SK-N-SH treated with all-trans-retinoic acid at 6 μM for 48 hours (cell line): ENCODE measurements at regions not wholly inside any gene's neighbourhood (a gene's known extent, or its start where the extent isn't known, plus 50 kb on each side); places are given as distances from the start of the nearest gene placed in this dataset.

Experiments used
- ATAC-seq: fragments of 200-7000 bp; cut with Tn5 transposase; 3 replicates; pipeline ENCODE4 v1.9.1; 2020; ENCODE audit warnings: mild to moderate bottlenecking, moderate library complexity
- ARNTL ChIP-seq: fragments of 450-650 bp; formaldehyde crosslinking; IDR thresholded peaks from 2 replicates; pipeline ENCODE4 v1.5.0; 2020; ENCODE audit warnings: low read depth, mild to moderate bottlenecking, moderate library complexity, borderline replicate concordance
- BACH2 ChIP-seq: fragments of 250-450 bp; sonication (Bioruptor Pico); IDR thresholded peaks from 2 replicates; pipeline ENCODE4 v1.9.0; 2021; ENCODE audit warnings: mild to moderate bottlenecking, borderline replicate concordance
- CREB5 ChIP-seq: fragments of 250-450 bp; sonication (Bioruptor Pico); IDR thresholded peaks from 2 replicates; pipeline ENCODE4 v1.5.1; 2020; ENCODE audit warnings: low read depth, mild to moderate bottlenecking, moderate library complexity
- GLIS3 ChIP-seq: fragments of 250-450 bp; sonication (Bioruptor Pico); IDR thresholded peaks from 2 replicates; pipeline ENCODE4 v1.5.0; 2020; ENCODE audit warnings: mild to moderate bottlenecking, moderate library complexity
- OSR1 ChIP-seq: fragments of 250-450 bp; sonication (Bioruptor Pico); IDR thresholded peaks from 2 replicates; pipeline ENCODE4 v1.8.0; 2022; ENCODE audit warnings: moderate library complexity, mild to moderate bottlenecking, inconsistent platforms
- PATZ1 ChIP-seq: fragments of 250-450 bp; sonication (Bioruptor Pico); IDR thresholded peaks from 2 replicates; pipeline ENCODE4 v1.8.0; 2020; ENCODE audit warnings: mild to moderate bottlenecking, moderate library complexity, borderline replicate concordance
- POU6F1 ChIP-seq: fragments of 250-450 bp; sonication (Bioruptor Pico); IDR thresholded peaks from 2 replicates; pipeline ENCODE4 v1.8.0; 2021; ENCODE audit warnings: low read depth, mild to moderate bottlenecking, moderate library complexity, borderline replicate concordance
- PPARA ChIP-seq: fragments of 250-450 bp; sonication (Bioruptor Pico); IDR thresholded peaks from 2 replicates; pipeline ENCODE4 v1.5.0; 2020; ENCODE audit warnings: mild to moderate bottlenecking, borderline replicate concordance
- RARB ChIP-seq: fragments of 250-450 bp; sonication (Bioruptor Pico); IDR thresholded peaks from 2 replicates; pipeline ENCODE4 v1.8.0; 2021; ENCODE audit warnings: mild to moderate bottlenecking, moderate library complexity
- TCF4 ChIP-seq: fragments of 250-450 bp; sonication (Bioruptor Pico); IDR thresholded peaks from 2 replicates; pipeline ENCODE4 v1.8.0; 2021; ENCODE audit warnings: mild to moderate bottlenecking, moderate library complexity, borderline replicate concordance
- TOX ChIP-seq: fragments of 250-450 bp; sonication (Bioruptor Pico); IDR thresholded peaks from 2 replicates; pipeline ENCODE4 v1.8.0; 2021; ENCODE audit warnings: mild to moderate bottlenecking, moderate library complexity, borderline replicate concordance
- TSHZ2 ChIP-seq: fragments of 250-450 bp; sonication (Bioruptor Pico); IDR thresholded peaks from 2 replicates; pipeline ENCODE4 v1.5.0; 2020; ENCODE audit warnings: mild to moderate bottlenecking, moderate library complexity
- ZC3H10 ChIP-seq: fragments of 250-450 bp; sonication (Bioruptor Pico); IDR thresholded peaks from 2 replicates; pipeline ENCODE4 v1.5.1; 2021; ENCODE audit warnings: mild to moderate bottlenecking, moderate library complexity
- ZFP3 ChIP-seq: fragments of 250-450 bp; sonication (Bioruptor Pico); IDR thresholded peaks from 2 replicates; pipeline ENCODE4 v1.5.0; 2020; ENCODE audit warnings: mild to moderate bottlenecking, moderate library complexity
- ZFP30 ChIP-seq: fragments of 450-650 bp; formaldehyde crosslinking; IDR thresholded peaks from 2 replicates; pipeline ENCODE4 v1.5.0; 2022; ENCODE audit warnings: mild to moderate bottlenecking, moderate library complexity
- ZNF565 ChIP-seq: fragments of 450-650 bp; formaldehyde crosslinking; conservative IDR thresholded peaks from 2 replicates; pipeline ENCODE4 v1.5.0; 2020; ENCODE audit warnings: low read depth, mild to moderate bottlenecking, moderate library complexity
- ZNF70 ChIP-seq: fragments of 450-650 bp; formaldehyde crosslinking; IDR thresholded peaks from 2 replicates; pipeline ENCODE4 v1.5.0; 2020; ENCODE audit warnings: mild to moderate bottlenecking, moderate library complexity
- ZNF8 ChIP-seq: fragments of 450-650 bp; formaldehyde crosslinking; IDR thresholded peaks from 2 replicates; pipeline ENCODE4 v1.5.0; 2020; ENCODE audit warnings: mild to moderate bottlenecking, moderate library complexity

GRCh38 chr3:182393151-182393550 is 400.2 kb upstream of the ATP11B start (continued):
- no peak for TF ChIP-seq BACH2 (CRISPR knock-in tag)

- TF ChIP-seq PATZ1 (CRISPR knock-in tag) (no peak), ZFP30 (CRISPR knock-in tag) (no peak), BACH2 (CRISPR knock-in tag) (no peak), CREB5 (CRISPR knock-in tag) (no peak)
- TF ChIP-seq, all 23 proteins: peak for 0
Observed at GRCh38 chr3:182393830-182394367, 399.4 kb upstream of the ATP11B start.

GRCh38 chr3:182397164-182397563 is 396.1 kb upstream of the ATP11B start:
- TF ChIP-seq PPARA (CRISPR knock-in tag) = no peak
- TF ChIP-seq ZNF565 (CRISPR knock-in tag) = no peak
- TF ChIP-seq ZFP30 (CRISPR knock-in tag) = no peak
- TF ChIP-seq POU6F1 (CRISPR knock-in tag) = no peak
- TF ChIP-seq ARNTL (CRISPR knock-in tag) = no peak
- no peak for ATAC-seq

More at GRCh38 chr3:182393830-182394367, 399.4 kb upstream of the ATP11B start:
- ATAC-seq = no peak

GRCh38 chr3:182399978-182400737 is 393.1 kb upstream of the ATP11B start:
- no peak for ATAC-seq

More at GRCh38 chr3:182399978-182400737, 393.1 kb upstream of the ATP11B start:
- TF ChIP-seq OSR1 (CRISPR knock-in tag) = no peak
- TF ChIP-seq GLIS3 (CRISPR knock-in tag) = no peak
- no peak for TF ChIP-seq ZC3H10 (CRISPR knock-in tag)
- no peak for TF ChIP-seq ZFP3 (CRISPR knock-in tag)
- no peak for TF ChIP-seq ZFP30 (CRISPR knock-in tag)
- no peak for TF ChIP-seq ZNF70 (CRISPR knock-in tag)
- TF ChIP-seq RARB = no peak
- no peak for TF ChIP-seq TOX (CRISPR knock-in tag)
- no peak for TF ChIP-seq TSHZ2 (CRISPR knock-in tag)
- TF ChIP-seq TCF4 (CRISPR knock-in tag) = no peak
- TF ChIP-seq PATZ1 (CRISPR knock-in tag) = no peak
- TF ChIP-seq ZNF8 (CRISPR knock-in tag) = no peak
